Vagina (tissue), 2 donors: ENCODE measurements at regions not wholly inside any gene's neighbourhood (a gene's known extent, or its start where the extent isn't known, plus 50 kb on each side); places are given as distances from the start of the nearest gene placed in this dataset.

Experiments used
- CTCF ChIP-seq, 3 experiments: fragments of 450-650 bp in 2 of 3; fragments of 200-600 bp in 1 of 3; sonication (generic) in 1 of 3; IDR thresholded peaks; one replicate each; pipeline ENCODE4 v1.5.1; 2017 to 2019; ENCODE audit warnings: antibody characterized with exemption in 3 of 3, mild to moderate bottlenecking in 2 of 3, moderate library complexity in 2 of 3
- POLR2A ChIP-seq, 2 donors: fragments of 450-650 bp; IDR thresholded peaks; one replicate each; pipeline ENCODE4 v1.6.1; 2017; ENCODE audit warnings: antibody characterized with exemption in 2 of 2, mild to moderate bottlenecking in 2 of 2, moderate library complexity in 2 of 2
- POLR2AphosphoS5 ChIP-seq, 2 donors: sonication (generic); formaldehyde crosslinking; IDR thresholded peaks; one replicate each; pipeline ENCODE4 v1.9.0; 2017; ENCODE audit warnings: antibody characterized with exemption in 2 of 2, mild to moderate bottlenecking in 2 of 2, low read depth in 1 of 2; ENCODE audit not compliant: insufficient read depth in 1 of 2

GRCh38 chr6:114471450-114471849 lies 128.6 kb upstream of the HS3ST5 start:
- TF ChIP-seq CTCF (IDR thresholded peaks at IDR 0.05) (no peak), POLR2A (IDR thresholded peaks at IDR 0.05) (no peak), POLR2AphosphoS5 (IDR thresholded peaks at IDR 0.05; ENCODE audit: insufficient read depth in 1 of 2, low read depth in 1 of 2) (no peak)
